UCSD-AML1 (cell line): ENCODE measurements at regions not wholly inside any gene's neighbourhood (a gene's known extent, or its start where the extent isn't known, plus 50 kb on each side); places are given as distances from the start of the nearest gene placed in this dataset.
"Not testable (repeated sequence)": the region's sequence is repeated elsewhere in the genome, so short reads cannot be mapped to it uniquely, and the experiment has no call there.

ENCODE experiments used
- DNase-seq: peaks from one replicate; lab custom pipeline; 2025; ENCODE audit not compliant: unreplicated experiment; lab: John Stamatoyannopoulos, UW

DNA sequence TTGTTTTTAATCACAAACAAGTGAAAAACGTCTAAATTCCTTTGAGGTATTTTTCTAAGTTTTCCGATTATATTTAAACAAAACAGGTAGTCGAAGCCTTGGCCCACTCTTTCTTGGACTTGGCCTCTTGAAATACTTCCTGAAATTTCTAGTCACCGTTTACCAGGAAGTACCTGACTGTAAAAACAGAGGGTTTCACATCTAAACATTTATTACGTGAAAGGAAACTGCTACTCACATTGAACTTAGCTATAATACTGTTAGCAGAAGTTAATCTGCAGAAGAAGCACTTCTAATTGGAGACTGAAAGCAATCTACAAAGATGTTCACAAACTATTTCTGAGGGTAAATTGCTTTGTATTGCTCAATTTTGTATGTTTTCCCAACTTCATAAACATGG is 526.0 kb upstream of the ADGRL4 start:
- no peak for DNase-seq

DNA sequence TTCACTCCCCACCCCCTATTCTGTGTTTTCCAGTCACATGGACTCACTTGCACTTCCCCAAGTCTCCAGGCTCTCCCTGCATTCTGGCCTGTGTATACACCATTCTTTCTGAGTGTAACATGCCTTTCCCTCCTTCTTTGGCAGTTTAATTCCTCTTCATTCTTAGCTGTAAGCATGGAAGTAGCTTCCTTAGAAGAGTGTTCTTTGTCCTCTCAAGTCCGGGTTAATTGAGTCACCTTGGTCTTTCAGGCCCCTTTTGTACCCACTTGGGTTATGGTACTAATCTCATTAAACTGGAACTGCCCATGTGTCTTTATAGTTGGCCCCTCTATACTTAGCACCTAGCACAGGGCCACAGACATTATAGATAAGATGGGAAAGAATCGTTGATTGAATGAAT is 525.3 kb upstream of the ADGRL4 start:
- DNase-seq: no peak

DNA sequence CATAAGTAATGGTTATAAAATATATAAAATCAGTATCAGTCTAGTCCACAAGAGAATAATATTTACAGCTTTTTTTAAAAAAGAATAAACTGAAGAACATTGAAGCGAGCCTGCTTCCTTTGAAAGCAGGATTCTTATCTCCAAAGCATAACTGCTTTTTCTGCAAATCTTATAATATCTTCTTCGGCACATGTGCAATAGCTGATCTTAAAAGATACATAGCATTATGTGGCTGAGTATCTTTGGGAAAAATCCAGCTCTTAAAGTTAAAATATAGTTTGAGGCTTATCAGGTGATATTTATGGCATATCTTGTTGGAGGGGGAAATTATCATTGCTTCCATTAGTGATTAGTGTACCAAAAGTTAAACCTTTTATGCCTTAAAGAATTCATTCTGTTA is 523.9 kb upstream of the ADGRL4 start:
- DNase-seq: no peak

DNA sequence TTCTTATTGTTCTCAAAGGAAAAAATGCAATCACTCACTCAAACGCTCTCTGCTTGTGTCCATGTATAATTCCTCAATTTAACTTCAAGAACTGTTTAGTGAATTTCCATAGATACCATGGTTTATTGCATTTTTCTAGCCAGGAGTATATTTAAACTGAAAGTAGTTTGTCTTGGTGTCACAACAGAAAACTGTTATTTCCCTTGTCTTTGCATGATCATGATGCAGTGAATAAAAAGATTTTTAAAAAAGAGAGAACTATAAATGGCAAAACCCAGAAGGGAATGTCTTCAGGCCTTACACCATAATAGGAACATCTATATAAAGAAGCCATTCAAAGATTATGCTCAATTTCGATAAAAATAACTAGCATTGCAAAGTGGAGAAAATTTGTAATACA is 523.5 kb upstream of the ADGRL4 start:
- no peak for DNase-seq

DNA sequence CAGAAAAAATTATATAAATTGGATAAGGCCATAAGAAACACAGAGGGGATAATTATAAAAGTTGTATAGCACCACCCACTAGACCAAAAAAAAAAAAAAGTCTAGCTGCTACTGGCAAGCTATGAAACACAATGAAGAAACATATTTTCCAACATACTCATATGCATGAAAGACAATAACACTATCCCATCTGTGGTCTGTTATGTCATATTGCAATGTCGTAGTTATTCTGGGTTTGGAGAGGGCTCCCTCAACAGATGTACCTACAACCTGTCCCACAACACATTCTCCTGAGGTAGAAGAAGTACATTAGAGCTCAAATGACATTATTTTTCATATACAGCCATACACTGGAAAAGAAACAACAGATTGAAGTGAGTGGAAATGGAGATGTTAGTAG is 517.6 kb upstream of the ADGRL4 start:
- no peak for DNase-seq

DNA sequence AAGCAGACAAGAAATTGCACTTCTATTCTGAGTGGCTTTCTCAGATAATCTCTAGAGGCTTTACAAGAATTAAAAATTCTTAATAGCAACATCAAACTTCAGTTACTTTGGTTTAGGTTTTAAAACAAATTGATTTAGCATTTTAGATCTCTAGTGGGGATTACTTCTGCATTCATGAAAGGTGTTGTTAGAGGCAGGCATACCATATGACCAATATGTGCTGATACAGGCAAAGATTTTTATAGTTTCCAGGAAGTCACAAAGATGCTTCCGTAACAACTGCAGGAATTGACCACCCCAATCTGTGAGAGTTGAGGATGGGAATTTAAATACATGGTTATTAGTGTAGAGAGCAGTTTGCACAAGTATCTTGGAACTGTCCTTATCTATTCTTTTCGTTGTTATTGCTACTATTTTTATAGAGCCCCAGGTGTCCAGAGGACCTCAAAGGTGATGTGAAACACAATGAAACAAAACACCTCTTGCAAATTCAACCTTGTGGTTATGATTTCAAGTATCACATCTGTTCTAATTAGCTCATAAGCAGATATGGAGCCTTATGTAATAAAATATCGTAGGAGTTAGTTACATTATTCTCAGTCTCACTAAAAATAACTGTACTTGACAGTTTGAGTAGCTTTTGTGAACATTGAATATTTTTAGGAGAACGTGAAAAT is 512.7 kb upstream of the ADGRL4 start:
- no peak for DNase-seq

DNA sequence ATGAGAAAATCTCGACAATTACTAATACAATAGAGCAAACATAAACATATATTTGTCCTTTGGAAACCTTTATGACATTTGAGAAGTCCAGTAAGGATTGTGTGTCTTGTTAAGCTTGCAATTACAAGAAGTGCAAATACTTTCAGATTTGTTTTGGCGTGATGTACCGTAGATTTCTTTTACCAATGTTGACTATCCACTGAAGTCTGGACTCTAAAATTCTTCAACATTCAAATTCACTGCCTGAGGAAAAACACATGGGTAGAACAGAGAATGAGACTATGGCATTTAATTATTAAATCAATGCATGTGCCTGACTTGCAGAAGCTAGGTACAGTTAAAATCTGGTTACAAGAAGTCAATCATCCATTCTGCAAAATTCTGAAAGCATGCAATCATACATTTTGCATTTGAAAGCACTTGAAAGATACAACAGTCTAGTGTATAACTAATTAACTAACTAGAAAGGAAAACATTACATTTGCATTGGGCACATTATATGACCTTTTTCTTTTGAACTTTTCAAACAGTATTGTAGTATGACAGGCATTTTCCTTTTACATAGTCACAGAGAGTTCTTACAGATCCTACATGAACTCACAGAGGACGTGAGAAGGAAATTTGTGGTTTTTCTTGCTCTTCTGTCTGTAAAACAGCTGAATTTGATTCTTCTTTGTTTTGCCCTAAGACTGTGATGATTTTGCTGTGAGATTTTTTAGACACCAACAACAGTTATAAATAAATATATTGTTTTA is 511.1 kb upstream of the ADGRL4 start:
- no peak for DNase-seq

DNA sequence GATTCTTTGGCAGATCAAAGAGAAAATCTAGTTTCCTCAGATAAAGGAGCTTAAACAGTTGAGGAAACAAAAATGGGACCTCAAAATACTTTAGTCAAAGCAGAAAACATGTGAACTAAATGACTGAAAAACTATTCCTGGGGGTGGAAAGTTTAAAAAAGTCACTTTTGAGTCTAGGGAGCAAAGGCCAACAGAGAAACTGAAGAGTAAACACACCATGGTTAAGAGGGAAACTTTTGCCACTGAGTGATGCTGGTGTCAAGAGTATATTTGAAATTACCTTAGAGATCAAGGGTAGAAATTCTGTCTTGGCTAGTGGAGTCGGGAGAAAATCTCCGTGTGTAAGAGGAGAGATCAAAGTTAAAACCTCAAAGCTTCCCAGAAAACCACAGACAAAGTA is 501.2 kb upstream of the ADGRL4 start:
- no peak for DNase-seq

DNA sequence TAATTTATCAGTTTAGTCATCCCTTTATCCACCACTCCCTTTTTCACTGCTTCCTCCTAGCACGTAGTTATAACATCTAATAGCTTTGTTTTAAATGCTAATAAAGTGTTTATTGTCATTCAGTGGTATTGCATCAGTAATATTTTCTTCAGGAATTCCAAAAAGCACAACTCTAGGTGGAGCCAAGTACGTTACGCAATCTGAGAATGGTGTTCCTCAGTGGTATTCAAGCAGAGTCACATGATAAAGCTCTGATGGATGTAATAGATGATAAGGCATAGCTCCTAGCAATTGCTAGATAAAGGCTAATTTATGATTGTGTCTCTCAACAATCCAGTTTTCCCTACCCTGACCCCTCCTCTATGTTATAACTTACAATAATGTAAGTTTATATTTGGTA is 494.6 kb upstream of the ADGRL4 start:
- no peak for DNase-seq

DNA sequence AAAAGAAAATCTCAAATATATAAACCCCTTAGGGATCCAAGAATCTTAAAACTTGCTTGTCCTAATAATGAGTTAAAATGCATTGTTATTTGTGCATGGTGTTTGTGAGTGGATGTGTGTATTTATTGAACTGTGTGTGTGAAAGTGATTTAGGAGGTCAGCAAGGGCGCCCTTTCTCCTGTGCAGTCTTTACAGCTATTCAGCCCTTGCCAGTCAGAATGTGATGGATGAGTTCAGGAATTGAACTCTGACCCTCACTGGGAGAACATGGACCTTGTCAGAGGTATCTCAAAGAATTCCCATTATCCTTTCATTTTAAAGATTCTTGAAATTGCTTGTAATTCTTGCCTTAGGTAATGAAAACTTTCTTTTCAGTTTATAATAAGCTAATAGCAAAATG is 493.0 kb upstream of the ADGRL4 start:
- no peak for DNase-seq

DNA sequence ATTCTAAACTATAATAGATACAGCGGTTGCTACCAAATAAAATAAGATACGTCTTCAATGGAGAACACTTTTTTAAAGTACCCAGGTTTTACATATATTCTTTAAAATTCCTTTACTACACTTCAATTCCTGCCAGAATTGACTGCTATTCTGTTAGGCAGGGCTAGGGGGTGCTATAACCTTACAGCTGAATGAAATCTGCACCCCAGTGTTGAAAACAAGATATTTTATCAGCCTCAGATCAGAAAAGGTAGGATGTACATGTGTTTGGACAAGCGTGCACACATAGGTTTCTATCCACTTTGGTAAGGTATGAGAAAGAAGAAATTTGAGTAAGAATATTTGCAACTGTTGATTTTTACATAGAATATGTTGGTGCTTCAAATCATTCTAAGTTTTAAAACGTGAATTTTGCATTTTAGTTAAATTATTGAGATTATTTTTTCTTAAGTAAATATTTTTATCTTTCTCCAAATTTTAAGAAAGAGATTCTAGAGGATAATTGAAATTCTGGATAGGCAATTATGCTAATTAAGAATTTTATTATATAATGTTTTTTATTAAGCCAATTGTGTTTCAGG is 490.8 kb upstream of the ADGRL4 start:
- no peak for DNase-seq

DNA sequence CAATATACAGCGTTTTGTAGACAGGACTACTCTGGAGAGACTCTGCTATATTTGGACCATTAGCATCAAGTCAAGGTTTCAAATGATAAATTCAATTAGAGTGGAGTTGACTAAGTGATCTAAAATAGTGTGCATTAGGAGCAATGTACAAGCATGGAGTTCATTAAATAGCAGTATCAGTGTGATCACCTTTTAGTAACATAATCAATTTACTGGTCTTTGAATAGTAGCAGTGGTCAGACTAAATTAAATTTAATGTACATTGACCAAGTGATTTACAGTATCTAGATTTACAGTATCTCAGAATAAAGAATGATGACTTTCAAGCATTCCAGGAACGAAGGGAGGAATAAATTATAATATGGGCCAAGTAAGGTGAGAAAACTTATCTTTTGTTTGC is 489.6 kb upstream of the ADGRL4 start:
- DNase-seq: no peak

DNA sequence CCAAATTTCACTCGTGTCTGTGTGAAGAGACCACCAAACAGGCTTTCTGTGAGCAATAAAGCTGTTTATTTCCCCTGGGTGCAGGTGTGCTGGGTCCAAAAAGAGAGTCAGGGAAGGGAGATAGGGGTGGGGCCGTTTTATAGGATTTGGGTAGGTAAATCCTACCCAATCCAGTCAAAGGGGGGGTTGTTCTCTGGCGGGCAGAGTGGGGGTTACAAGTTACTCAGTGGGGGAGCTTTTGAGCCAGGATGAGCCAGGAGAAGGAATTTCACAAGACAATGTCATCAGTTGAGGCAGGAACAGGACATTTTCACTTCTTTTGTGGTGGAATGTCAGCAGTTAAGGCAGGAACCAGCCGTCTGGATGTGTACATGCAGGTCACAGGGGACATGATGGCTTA is 487.2 kb upstream of the ADGRL4 start:
- not testable (repeated sequence) for DNase-seq

DNA sequence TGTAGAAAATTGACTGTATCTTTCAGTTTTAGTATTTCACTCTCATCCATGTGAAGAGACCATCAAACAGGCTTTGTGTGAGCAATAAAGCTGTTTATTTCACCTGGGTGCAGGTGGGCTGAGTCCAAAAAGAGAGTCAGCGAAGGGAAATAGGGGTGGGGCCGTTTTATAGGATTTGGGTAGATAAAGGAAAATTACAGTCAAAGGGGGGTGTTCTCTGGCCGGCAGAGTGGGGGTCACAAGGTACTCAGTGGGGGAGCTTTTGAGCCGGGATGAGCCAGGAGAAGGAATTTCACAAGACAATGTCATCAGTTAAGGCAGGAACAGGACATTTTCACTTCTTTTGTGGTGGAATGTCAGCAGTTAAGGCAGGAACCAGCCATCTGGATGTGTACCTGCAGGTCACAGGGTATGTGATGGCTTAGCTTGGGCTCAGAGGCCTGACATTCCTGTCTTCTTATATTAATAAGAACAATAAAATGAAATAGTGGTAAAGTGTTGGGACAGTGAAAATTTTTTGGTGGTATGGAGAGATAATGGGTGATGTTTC is 482.1 kb upstream of the ADGRL4 start:
- not testable (repeated sequence) for DNase-seq

DNA sequence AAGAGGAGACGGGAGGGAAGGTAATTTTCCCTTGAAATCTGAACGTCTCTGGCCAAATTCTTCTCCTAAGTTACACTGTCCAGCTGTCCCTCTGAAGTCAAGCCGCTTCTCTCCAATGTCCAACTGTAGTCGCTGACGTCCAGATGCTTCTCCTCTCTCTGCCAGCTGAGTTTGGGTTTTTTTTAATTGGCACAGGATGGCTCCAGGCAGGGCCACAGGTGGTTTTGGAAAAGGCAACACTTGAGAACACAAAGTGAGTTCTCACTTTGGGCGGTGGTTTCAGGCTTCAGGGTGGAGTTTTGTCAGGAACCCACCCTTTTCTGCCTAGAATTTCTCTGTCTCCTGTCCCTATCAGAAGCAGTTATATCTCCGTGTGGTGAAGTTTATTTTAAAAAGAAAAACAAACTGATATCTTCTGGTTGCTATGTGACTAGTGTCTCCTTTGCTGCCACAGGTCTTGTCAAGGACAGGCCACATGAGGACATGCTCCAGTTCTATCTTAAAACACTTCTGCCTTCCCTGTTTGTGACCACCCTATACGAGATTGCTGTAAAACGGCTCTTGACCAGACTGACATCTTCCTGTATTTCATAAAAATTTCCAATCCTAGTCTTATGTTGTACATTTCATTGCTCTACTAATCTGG is 472.3 kb upstream of the ADGRL4 start:
- DNase-seq: no peak

DNA sequence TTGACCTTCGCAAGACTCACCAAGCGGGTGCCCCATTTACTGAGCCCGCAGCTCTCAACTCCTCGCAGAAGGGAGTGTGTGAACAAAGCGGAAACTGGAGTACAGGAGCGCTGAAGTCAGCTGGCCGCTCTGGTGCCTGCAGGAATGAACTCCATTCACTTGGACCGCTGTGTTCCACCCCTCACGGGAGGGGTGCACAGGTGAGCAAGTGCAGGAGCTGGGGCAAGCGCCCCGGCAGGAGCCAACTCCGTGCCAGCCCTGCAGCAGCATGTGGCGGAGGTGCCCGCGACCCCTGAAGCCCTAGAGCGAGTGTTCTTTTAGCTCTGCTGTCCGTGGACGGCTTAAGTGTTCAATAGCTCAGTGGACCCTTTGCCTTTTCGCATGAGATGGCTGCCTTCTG is 471.6 kb upstream of the ADGRL4 start:
- DNase-seq: peak; percentile 4

DNA sequence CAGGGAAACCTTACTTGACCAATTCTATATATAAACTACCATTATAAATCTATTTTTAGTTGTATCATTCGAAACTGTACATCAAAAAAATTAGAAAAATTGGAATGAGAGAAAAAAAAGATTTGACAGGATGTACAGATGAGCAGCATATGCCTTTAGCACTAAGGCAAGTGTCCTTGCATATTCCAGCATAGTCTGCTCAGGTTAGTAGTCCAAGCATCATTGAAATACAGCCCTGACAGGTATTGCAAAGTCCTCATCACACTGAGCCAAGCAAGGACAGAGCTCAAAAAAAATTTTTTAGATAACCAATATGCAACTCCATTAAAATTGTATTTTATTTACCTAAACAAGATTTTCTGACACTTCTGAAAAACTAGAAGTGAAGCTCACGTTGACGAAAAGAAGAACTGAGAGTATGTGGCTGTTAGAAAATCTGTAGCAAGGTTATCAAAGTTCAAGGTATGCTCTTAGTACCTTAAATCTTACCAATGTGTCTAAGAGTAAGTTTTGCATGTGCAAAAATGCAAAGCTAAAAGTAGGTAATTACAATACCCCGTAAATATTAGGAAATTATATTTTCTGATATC is 465.6 kb upstream of the ADGRL4 start:
- no peak for DNase-seq

DNA sequence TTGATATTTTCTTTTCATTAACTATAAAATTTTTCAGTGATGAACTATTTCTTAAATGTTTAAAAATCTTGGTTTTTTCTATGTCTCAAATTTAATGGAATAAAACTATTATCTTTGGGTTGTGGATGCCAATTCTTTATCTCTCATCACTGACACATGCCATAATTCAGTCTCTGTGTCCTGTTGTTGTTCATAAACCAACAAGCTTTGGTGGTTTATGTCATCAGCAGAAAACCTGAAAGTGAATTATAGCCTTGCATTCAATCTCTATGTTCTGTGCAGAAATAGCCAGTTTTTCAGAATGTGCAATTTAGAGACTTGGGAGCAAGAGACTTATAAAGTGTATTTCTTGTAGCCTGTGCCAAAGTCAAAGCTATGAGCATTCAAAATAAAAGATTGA is 462.6 kb upstream of the ADGRL4 start:
- DNase-seq: no peak

DNA sequence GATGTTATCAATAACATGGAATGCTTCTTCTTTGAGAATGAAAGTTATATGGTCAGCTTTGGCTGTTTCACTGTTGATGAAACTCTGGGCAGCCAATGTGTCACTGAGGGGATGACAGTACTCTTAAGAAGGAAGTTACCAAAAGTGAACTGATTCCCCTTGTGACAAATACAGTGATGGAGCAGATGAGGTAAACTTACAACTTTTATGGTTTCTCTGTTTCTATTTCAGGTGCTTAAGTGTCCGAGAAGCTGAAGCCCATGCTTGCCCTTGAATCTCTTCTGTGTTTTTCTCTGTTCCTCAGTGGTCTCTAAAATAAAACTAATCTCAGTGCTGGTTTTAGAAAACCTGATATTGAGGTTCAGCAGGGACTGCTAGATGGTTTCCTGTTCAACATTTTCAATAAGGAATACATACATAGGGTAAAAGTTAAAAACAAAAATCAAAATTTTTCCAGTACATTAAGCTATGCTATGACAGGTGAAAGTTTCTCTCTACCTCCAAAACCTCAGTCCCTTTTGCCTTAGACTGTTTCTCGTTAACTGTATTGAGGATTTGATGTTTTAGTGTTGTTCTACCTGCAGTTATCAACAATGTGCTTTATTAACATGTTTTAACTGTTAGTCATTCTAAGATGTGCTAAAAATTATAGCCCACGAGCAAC is 454.4 kb upstream of the ADGRL4 start:
- no peak for DNase-seq

DNA sequence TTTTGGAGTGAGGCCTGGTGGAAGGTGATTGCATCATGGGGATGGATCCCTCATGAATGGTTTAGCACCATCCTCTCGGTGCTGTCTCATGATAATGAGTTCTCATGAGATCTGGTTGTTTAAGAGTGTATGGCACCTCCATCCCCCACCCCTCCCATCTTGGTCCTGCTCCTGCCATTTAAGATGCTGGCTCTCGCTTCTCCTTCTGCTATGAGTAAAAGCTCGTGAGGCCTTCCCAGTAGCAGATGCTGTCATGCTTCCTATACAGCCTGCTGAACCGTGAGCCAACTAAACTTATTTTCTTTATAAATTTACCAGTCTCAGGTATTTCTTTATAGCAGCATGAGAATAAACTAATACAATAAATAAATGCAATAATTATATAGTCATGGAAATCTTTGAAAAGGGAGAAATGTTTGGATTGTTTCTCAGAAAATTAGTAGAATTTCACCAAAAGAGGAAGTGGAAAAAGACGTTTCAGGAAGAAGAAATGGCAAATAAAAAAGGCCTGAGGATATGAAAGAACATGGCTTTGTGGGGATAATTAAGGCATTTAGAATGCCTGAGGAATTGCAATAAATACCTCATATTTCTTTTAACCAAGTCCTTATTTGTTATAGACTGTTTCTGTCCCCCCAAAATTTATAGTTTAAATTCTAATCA is 451.2 kb upstream of the ADGRL4 start:
- no peak for DNase-seq
